NCI-H2196 (cell line): ENCODE measurements at regions not wholly inside any gene's neighbourhood (a gene's known extent, or its start where the extent isn't known, plus 50 kb on each side); places are given as distances from the start of the nearest gene placed in this dataset.

Experiments
- DNase-seq: peaks from one replicate; lab custom pipeline; 2025; ENCODE audit not compliant: unreplicated experiment; lab: John Stamatoyannopoulos, UW

GRCh38 chr14:28059254-28059653 lies 707.3 kb upstream of the FOXG1 start:
- DNase-seq = no peak

- no peak for DNase-seq
Measured at GRCh38 chr14:28061006-28061405, 705.6 kb upstream of the FOXG1 start.

- no peak for DNase-seq
Measured at GRCh38 chr14:28077021-28077420, 689.6 kb upstream of the FOXG1 start.

GRCh38 chr14:28083389-28083788 lies 683.2 kb upstream of the FOXG1 start:
- DNase-seq = no peak

GRCh38 chr14:28088125-28088524 lies 678.5 kb upstream of the FOXG1 start:
- DNase-seq = no peak

- no peak for DNase-seq
Measured at GRCh38 chr14:28097585-28097984, 669.0 kb upstream of the FOXG1 start.

- no peak for DNase-seq
Measured at GRCh38 chr14:28098856-28099255, 667.7 kb upstream of the FOXG1 start.

- DNase-seq = peak; percentile 22
Measured at GRCh38 chr14:28102001-28102400, 664.6 kb upstream of the FOXG1 start.

GRCh38 chr14:28102814-28103213 lies 663.8 kb upstream of the FOXG1 start:
- no peak for DNase-seq

- no peak for DNase-seq
Measured at GRCh38 chr14:28113311-28113710, 653.3 kb upstream of the FOXG1 start.

- no peak for DNase-seq
Measured at GRCh38 chr14:28116716-28117115, 649.9 kb upstream of the FOXG1 start.

- no peak for DNase-seq
Measured at GRCh38 chr14:28119849-28120248, 646.7 kb upstream of the FOXG1 start.

GRCh38 chr14:28120391-28120790 lies 646.2 kb upstream of the FOXG1 start:
- DNase-seq = no peak

GRCh38 chr14:28121512-28122297 lies 644.9 kb upstream of the FOXG1 start:
- no peak for DNase-seq

- DNase-seq = no peak
Measured at GRCh38 chr14:28130610-28131284, 635.8 kb upstream of the FOXG1 start.

GRCh38 chr14:28138341-28138740 lies 628.2 kb upstream of the FOXG1 start:
- no peak for DNase-seq

GRCh38 chr14:28141662-28142061 lies 624.9 kb upstream of the FOXG1 start:
- no peak for DNase-seq

- peak; percentile 25 for DNase-seq
Measured at GRCh38 chr14:28142400-28143015, 624.1 kb upstream of the FOXG1 start.

- no peak for DNase-seq
Measured at GRCh38 chr14:28143316-28143715, 623.3 kb upstream of the FOXG1 start.

- DNase-seq = no peak
Measured at GRCh38 chr14:28151926-28152325, 614.7 kb upstream of the FOXG1 start.

GRCh38 chr14:28152453-28153044 lies 614.0 kb upstream of the FOXG1 start:
- DNase-seq = no peak
